ENCODE measurements at regions not wholly inside any gene's neighbourhood (a gene's known extent, or its start where the extent isn't known, plus 50 kb on each side); places are given as distances from the start of the nearest gene placed in this dataset.
"Not testable (repeated sequence)": the region's sequence is repeated elsewhere in the genome, so short reads cannot be mapped to it uniquely, and the experiment has no call there.

DNA sequence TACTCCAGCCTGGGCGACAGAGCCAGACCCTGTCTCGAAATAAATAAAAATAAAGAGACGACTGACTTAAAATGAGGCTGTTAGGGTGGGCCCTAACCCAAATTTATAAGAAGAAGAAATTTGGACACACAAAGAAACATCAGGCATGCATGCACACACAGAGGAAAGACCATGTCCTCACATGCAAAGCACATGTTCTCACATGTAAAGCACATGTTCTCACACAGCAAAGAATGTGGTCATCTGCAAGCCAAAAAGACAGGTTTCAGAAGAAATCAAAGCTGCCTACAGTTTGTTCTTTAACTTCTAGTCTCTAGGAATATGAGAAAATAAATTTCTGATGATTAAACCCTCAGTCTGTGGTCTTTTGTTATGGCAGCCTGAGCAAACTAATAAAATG is 132.3 kb upstream of the CRIM1 start:
- no peak for DNase-seq

DNA sequence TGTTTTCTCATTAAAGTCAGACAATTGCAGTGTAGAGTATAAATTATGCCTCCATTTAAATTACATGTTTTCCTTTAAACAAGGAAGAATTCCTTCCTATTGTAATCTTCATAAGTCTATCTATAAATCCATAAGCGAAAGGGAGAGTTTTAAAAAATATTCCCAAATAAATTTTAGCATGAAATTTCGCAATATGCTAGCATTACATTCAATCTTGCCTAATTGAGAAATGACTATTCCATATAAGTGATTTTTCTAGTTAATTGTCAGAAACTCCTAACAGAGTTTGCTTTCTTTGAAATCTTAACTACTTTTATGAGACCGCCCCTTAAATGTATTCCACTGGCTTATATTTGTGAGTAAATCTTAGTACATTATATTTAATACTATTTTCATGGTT is 133.1 kb upstream of the CRIM1 start:
- DNase-seq: no peak

DNA sequence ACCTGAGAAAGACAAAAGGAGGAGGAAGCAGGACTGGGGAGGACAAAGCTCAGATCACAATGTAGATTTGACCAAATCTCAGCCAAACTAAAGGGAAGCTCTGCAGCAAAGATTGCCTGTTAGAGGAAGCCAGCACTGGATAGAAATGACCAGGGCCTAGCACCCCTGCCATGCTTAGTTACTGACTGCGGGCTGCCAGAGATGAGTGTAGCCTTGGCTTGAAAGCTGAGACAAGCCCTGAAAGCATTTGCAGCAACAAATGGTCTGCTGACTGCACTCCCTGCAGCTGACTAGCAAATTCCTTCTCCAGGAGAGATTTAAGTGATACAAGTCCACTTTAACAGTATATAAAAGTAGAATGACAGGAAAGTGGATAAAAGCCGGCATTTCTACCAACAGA is 140.9 kb upstream of the CRIM1 start:
- no peak for DNase-seq

DNA sequence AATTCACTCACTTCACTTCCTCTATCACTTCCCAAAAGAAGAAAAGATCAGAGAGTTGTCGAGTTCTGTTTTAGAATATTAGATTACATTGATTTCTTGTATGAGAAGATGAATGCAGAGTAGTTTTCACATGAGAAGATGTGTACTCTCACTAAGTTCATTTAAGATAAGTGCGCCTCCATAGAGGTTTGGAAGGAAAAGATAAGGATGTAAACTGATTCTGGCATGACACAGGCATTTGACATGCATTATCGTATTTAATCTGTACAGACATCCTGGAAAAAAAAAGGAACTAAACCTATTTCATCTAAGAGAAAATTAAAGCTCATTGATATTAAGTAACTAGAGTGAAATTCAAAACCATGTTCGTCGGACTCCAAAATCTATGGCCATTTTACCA is 152.2 kb upstream of the CRIM1 start:
- no peak for DNase-seq

DNA sequence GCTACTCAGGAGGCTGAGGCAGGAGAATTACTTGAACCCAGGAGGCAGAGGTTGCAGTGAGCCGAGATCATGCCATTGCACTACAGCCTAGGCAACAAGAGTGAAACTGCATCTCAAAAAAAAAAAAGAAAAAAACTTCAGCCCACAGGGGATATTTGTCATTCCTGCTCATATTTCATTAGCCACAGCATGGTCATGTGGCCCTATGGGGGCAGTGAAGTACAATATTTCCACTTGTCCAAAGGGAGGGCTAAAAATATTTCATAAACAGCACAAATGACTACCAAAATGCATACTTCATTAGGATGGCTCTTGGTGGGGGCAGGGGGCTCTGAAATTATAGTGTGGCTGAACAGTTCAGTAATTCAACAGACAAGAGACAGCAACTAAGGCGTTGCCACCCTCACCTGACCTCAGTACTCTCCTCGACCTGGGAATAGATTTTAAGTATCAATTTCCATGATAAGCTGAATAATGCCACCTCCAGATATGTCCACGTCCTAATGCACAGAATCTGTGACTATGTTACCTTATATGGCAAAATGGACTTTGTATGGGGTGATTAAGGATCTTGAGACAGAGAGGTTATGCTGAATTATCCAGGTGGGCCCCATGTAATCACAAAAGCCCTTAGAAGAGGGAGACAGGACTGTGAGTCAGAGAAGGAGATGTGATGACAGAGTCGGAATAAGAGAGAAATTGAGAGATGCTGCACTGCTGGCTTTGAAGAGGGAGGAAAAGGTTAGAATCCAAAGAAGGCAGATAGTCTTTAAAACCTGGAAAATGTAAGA is 158.2 kb upstream of the CRIM1 start:
- DNase-seq: no peak

DNA sequence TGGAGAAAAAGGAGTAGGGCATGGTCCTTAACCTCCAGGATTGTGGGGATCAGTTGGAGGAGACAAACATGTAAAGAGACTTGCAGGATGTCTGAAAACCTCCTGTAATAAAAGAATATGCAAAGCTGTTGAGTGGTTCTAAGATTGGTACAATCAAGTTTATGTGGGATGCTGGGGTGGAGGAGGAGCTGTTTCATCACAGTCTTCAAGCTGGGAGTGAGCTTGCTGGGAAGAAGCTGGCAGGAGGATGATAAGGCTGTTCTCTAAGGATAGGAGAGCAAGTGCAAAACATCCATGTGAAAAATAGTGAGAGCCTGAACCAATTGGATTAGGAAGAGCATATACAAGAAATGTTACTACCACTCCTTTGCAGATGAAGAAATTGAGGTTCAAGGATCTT is 161.9 kb upstream of the CRIM1 start:
- no peak for DNase-seq

DNA sequence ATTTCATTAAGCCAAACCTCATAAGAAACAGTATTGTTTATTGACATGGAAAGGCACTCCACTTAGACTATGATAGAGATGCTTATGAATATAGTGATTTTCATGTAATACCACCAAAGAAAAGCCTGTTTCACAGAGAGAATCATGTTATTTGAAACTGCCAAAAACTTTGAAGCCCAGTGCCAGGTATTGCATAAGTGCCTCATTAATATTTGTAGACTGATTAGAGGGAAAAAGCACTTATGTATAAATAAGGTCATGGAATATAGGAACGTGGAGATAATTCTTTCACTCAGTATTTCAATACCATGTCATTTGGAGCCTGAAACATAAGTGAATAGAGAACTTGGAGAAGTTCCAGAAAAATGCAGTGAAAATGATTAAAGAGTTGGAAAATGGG is 162.6 kb upstream of the CRIM1 start:
- no peak for DNase-seq

DNA sequence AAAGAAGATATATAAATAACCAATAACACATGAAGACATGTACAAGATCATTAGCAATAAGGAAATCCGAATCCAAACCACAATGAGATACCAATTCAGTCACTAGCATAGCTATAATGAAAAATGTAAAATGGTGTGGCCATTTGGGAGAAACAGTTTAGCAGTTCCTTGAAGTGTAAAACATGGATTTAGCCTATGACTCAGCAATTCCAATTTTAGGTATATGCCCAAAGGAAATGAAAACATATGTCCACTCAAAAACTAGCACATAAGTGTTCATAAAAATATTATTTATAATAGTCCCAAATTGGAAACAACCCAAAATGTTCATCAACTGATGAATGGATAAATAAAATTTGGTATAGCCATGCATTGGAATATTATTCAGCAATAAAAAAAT is 165.5 kb upstream of the CRIM1 start:
- DNase-seq: no peak

DNA sequence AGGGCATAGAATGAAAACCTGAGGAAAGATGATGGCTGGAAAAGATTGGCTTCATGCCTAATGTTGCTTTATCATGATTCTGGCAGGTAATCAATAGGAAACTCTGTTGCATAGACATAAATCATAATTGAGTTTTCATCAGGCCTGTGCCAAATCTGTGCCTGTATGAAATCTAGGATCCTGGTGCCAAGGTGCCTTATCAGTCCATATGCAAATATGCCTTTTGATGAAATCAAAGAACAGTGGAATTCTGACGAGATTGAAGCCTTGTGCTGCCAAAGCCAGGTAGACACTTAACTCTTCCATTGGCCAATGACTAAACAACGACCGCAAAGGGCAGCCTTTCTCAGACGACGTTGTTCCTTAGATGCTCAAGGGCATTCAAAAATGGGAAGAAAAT is 170.0 kb upstream of the CRIM1 start:
- no peak for DNase-seq

DNA sequence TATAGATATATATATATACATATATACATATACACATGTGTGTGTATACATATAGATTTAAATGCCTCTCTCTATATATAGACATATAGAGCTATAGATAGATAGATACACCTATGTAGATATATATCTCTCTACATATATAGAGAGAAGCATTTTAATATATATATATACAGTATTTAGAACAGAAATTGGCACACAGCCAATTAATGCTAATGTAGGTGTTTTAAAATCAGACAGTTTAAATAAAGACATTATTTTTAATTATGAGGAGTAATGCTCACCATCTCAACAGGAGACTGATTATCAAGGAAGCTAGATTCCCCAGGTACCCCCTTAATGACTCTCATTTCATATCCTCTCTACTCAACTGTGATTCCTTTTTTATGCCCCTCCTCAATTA is 170.7 kb upstream of the CRIM1 start:
- DNase-seq: no peak

DNA sequence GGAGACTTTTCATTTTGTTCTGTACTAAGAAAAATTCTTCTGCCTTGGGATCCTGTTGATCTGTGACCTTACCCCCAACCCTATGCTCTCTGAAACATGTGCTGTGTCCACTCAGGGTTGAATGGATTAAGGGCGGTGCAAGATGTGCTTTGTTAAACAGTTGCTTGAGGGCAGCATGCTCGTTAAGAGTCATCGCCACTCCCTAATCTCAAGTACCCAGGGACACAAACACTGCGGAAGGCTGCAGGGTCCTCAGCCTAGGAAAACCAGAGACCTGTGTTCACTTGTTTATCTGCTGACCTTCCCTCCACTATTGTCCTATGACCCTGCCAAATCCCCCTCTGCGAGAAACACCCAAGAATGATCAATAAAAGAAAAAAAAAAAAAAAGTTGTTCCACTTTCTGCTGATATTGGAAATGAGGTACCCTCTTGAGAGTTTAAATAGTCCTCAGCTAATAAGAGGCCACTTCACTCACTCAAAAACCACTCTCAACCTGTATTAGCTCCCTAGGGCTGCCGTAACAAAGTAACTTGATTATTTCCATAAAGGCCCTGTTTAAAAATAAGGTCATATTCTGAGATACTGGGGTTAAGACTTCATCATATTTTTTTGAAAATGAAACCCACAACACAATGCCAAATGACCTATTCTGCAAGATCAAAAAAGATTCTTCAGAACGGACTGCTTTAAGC is 174.6 kb upstream of the CRIM1 start:
- DNase-seq: not testable (repeated sequence)

DNA sequence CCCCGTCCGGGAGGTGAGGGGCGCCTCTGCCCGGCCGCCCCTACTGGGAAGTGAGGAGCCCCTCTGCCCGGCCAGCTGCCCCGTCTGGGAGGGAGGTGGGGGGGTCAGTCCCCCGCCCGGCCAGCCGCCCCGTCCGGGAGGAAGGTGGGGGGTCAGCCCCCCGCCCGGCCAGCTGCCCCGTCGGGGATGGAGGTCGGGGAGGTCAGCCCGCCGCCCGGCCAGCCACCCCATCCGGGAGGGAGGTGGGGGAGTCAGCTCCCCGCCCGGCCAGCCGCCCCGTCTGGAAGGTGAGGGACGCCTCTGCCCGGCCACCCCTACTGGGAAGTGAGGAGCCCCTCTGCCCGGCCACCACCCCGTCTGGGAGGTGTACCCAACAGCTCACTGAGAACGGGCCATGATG is 175.3 kb upstream of the CRIM1 start:
- not testable (repeated sequence) for DNase-seq

DNA sequence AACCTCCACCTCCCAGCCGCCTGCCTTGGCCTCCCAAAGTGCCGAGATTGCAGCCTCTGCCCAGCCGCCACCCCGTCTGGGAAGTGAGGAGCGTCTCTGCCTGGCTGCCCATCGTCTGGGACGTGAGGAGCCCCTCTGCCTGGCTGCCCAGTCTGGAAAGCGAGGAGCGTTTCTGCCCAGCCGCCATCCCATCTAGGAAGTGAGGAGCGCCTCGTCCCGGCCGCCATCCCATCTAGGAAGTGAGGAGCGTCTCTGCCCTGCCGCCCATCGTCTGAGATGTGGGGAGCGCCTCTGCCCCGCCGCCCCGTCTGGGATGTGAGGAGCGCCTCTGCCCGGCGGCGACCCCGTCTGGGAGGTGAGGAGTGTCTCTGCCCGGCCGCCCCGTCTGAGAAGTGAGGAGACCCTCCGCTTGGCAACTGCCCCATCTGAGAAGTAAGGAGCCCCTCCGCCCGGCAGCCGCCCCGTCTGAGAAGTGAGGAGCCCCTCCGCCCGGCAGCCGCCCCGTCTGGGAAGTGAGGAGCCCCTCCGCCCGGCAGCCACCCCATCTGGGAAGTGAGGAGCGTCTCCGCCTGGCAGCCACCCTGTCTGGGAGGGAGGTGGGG is 175.8 kb upstream of the CRIM1 start:
- DNase-seq: not testable (repeated sequence)

DNA sequence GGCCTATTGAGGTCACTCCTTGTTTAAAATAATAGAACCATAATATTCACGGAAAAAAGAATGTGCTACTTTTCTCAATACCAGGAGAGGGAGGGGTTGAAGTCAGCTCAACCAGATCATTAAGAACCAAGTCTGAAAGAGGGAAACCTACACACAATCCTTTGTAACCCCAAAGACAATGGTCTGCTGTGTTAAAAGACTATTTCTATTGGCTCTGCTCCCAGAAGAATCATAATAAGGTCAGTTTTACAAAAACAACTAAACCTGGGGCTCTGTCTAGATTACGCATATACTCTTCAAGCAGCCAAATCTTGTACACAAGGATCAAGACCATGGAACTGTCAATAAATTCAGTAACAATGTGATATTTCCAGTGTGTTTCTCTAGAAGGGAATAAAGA is 177.2 kb upstream of the CRIM1 start:
- DNase-seq: no peak

DNA sequence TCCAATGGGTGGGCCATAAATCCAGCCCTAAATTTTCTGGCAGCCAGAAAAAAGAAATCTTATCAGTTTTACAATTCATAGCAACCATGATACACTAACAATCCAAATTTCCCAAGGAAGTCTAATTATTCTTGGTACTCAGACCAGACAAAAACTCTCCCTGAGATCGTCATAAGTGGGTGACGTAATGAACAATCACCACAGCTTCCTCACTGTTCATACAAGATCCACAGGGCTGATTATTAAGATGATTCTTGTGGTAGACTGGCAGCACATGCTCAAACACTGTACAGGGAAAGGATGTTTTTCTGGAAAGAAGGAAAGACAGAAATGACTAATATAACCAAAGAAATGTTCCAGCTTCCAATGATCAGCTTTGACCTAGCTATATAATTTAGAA is 178.3 kb upstream of the CRIM1 start:
- DNase-seq: no peak

DNA sequence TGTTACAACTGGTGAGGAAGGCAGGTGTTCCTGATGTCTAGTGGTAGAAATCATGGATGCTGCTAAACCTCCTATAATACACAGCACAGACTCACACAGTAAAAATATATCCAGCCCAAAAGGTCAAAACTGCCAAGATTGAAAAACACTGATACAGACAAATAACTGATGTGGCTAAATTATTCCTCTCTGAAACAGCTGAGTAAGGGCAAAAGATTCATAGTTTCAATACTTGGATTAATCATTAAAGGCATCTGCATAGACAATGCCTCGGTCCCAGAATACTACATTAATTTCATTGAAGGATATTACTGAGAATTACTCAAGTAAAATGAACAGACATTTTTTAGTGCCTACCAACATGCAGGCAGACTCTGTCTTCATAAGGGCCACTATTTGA is 180.7 kb upstream of the CRIM1 start:
- DNase-seq: no peak

DNA sequence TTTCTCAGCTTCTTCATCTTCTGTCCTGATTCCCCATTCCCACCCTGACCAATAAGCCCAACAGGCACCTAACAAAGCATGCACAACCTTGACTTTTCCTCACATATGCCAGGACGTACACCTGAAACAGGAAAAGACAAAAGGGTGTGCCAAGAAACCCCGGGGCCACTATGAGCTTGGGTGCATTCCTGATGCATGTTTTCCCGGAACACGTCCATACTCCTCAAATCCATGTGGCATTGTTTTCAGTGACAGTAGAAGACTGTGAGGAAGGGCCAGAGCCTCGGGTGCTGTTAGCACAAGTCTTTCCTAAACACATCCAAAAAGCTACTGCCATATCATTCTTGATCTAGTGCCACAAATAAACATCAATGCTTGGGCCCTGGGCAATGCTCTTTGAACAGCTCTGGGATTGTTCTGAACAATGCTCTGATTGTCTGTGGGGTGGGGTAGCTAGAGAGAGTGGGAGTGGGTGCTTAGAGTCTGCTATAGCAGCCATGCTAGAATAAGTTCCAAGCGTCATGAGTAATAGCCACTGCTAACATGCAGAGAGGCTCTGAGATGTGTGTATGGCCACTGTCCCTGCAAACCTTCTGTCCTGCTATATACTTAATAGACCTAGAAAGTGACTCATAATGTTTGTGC is 181.7 kb upstream of the CRIM1 start:
- no peak for DNase-seq

DNA sequence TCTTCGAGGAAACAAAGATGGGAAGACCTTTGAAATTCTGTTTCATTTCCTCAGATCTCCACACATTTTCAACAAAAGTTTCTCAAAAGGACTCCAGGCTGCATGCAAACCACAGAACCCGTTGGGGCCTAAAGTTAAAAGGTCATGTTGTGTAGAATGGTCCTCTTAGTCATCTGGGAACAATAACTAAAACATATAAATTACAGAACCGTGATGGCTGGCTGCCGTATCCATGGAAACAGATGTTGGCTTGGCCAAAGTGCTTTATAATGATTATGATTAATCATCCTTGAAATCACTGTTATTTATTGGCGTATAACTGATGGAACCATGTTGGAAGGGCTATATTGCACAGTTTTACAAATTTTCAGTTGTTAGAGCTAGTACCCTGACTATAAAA is 182.8 kb upstream of the CRIM1 start:
- no peak for DNase-seq

DNA sequence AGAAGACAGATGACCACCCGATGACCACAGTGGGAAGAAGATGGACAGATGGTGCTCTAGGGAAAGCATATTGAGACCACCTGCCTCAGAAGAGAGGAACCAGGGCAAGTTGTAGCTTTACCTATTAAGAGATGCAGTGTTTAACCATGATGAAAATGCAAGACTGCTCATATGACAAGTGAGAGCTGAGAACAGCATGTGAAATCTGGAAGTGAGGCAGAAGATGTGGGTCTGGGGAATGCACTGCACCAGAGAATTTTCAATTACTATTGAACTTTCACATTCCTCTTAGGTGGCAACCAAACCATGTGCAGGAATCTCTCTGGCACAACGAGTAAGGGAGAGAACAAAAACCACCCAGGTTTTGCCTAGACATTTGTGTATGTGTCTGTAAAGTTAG is 184.8 kb upstream of the CRIM1 start:
- DNase-seq: no peak

DNA sequence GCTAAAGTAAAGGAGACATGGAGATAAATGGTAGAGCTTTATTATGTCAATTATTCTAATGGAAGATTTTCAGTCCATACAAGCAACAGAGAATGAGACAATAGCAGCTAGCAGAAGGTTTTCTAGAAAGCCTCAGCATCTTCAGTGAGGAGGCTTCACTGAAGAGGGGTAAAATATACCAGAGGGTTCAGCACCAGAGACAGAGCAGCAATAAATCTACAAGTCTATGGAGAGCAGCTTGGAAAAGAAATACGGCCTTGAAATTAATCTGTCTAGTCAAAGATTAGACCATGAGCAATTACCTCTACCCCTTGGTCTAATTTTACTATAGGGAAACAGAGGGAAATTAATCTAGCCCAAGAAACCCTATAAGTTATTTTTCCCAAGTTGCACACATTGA is 185.7 kb upstream of the CRIM1 start:
- no peak for DNase-seq

DNA sequence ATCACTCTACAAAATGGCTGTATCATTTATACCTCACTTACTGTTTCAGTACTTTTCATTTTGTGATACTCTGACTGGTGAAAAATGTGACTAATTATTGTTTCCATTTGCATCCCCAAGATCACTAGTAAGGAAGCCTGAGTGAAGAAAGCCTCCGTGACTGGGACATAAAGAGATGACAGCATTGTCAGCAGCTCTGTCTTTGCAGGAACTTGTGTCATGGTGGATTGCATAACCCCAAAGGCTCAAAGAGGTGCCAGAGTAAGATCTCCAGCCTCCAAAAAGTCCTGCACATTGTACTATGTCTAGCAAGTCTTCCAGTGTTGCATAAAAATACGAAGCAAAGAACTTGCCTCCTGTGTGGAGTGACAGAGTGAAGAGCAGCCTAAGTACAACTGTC is 187.5 kb upstream of the CRIM1 start:
- DNase-seq: no peak

DNA sequence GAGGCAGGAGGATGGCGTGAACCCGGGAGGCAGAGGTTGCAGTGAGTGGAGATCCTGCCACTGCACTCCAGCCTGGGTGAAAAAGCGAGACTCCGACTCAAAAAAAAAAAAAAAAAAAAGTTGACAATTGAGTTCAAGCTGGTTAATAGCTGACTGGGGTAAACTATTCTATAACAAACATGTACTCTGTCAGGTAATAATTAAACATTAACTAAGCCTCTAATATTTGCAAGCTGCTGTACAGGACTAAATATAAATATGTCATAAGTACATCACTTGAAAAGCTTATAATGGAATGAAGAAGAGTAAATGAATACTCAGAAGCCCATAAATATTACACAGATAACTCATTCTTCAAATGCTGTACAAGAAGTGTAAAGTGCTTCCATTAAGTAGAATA is 190.4 kb upstream of the CRIM1 start:
- DNase-seq: no peak

DNA sequence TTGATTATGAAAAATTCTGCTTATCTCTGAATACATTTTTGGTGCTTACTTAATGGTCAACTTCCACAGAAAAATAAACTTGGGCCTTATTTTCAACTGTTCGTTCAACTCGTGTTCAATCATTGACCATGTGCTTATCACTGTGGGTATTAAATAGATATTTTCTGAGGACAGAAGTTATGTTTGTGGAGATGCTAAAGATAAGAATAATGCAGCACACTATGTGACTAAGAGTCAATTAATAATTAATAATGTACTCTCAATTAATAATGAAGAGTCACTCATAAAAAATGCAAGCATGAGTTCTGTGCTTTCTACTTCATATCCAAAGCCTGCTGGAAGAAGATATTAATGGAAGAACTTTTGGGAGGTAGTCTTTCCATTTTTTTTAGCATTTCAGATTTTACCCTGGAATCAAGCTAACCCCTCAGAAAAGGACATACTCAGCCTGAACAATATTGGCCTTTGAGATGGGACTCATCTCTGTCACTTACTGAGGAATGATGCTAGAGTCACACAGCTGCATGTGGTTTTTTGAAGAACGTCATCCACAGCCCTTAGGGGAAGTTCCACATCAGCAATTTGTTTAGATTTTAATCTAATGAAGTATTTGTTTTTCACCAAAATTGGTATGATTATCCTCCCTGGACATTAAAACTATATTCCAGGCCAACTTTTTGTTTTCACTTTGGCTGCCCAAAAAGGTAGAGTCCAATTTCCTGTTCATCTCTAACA is 191.9 kb upstream of the CRIM1 start:
- DNase-seq: no peak

Measured in activated naive CD4-positive, alpha-beta T cell treated with Interleukin-2 at 50 U/mL for 16 hours (primary cell).